ENCODE measurements at regions not wholly inside any gene's neighbourhood (a gene's known extent, or its start where the extent isn't known, plus 50 kb on each side); places are given as distances from the start of the nearest gene placed in this dataset.

- no peak for TF ChIP-seq CTCF (IDR thresholded peaks at IDR 0.05)
- TF ChIP-seq POLR2A (IDR thresholded peaks at IDR 0.05): no peak
These were observed 107.8 kb upstream of the COPS8 start for GRCh38 chr2:236977852-236978398.
